ENCODE measurements at regions not wholly inside any gene's neighbourhood (a gene's known extent, or its start where the extent isn't known, plus 50 kb on each side); places are given as distances from the start of the nearest gene placed in this dataset.

- H3K4me1 ChIP-seq (ENCODE audit: control insufficient read depth, insufficient read depth, low read length) = no peaks in the 10 kb centered on the region
- no CpG with 5 or more reads among the region's 2 CpGs for WGBS (ENCODE audit: insufficient coverage, low lambda C conversion rate)
- H3K27me3 ChIP-seq (ENCODE audit: control insufficient read depth, insufficient read depth, low read length) = no peaks in the 10 kb centered on the region
- H3K4me3 ChIP-seq (ENCODE audit: low read length) = no peak overlapping the region
- H3K27ac ChIP-seq (ENCODE audit: low read length) = no peak overlapping the region
- H3K36me3 ChIP-seq (ENCODE audit: control insufficient read depth, insufficient read depth, low read length) = no peaks in the 10 kb centered on the region
- DNase-seq = no peak
- peaks cover 60% of the 10 kb centered on the region for H3K9me3 ChIP-seq (ENCODE audit: control insufficient read depth, low read depth, low read length)
Measured at GRCh38 chr14:105848570-105848969, 322.2 kb downstream of the TMEM121 start.

- Histone ChIP-seq H3K27ac (ENCODE audit: low read length) (no peak overlapping the region), H3K36me3 (ENCODE audit: control insufficient read depth, insufficient read depth, low read length) (no peaks in the 10 kb centered on the region), H3K9me3 (ENCODE audit: control insufficient read depth, low read depth, low read length) (peaks cover 61% of the 10 kb centered on the region), H3K4me1 (ENCODE audit: control insufficient read depth, insufficient read depth, low read length) (no peaks in the 10 kb centered on the region), H3K4me3 (ENCODE audit: low read length) (no peak overlapping the region), H3K27me3 (ENCODE audit: control insufficient read depth, insufficient read depth, low read length) (no peaks in the 10 kb centered on the region)
- no CpG with 5 or more reads among the region's 11 CpGs for WGBS (ENCODE audit: insufficient coverage, low lambda C conversion rate)
- no peak for DNase-seq
Measured at GRCh38 chr14:105849933-105850626, 323.7 kb downstream of the TMEM121 start.

GRCh38 chr14:105850853-105851581 lies 324.6 kb downstream of the TMEM121 start:
- no peaks in the 10 kb centered on the region for H3K27me3 ChIP-seq (ENCODE audit: control insufficient read depth, insufficient read depth, low read length)
- DNase-seq = no peak
- WGBS (ENCODE audit: insufficient coverage, low lambda C conversion rate) = no CpG with 5 or more reads among the region's 27 CpGs
- no peak overlapping the region for H3K27ac ChIP-seq (ENCODE audit: low read length)
- peaks cover 60% of the 10 kb centered on the region for H3K9me3 ChIP-seq (ENCODE audit: control insufficient read depth, low read depth, low read length)
- H3K4me3 ChIP-seq (ENCODE audit: low read length) = no peak overlapping the region
- H3K4me1 ChIP-seq (ENCODE audit: control insufficient read depth, insufficient read depth, low read length) = no peaks in the 10 kb centered on the region
- H3K36me3 ChIP-seq (ENCODE audit: control insufficient read depth, insufficient read depth, low read length) = no peaks in the 10 kb centered on the region

- Histone ChIP-seq H3K36me3 (ENCODE audit: control insufficient read depth, insufficient read depth, low read length) (no peaks in the 10 kb centered on the region), H3K4me3 (ENCODE audit: low read length) (no peak overlapping the region), H3K4me1 (ENCODE audit: control insufficient read depth, insufficient read depth, low read length) (no peaks in the 10 kb centered on the region), H3K27me3 (ENCODE audit: control insufficient read depth, insufficient read depth, low read length) (no peaks in the 10 kb centered on the region), H3K27ac (ENCODE audit: low read length) (no peak overlapping the region), H3K9me3 (ENCODE audit: control insufficient read depth, low read depth, low read length) (peaks cover 60% of the 10 kb centered on the region)
- DNase-seq = no peak
- WGBS (ENCODE audit: insufficient coverage, low lambda C conversion rate) = no CpG with 5 or more reads among the region's 26 CpGs
Measured at GRCh38 chr14:105851716-105852377, 325.5 kb downstream of the TMEM121 start.

GRCh38 chr14:105852378-105853088 lies 326.1 kb downstream of the TMEM121 start:
- Histone ChIP-seq H3K27ac (ENCODE audit: low read length) (no peak overlapping the region), H3K27me3 (ENCODE audit: control insufficient read depth, insufficient read depth, low read length) (no peaks in the 10 kb centered on the region), H3K4me1 (ENCODE audit: control insufficient read depth, insufficient read depth, low read length) (no peaks in the 10 kb centered on the region), H3K9me3 (ENCODE audit: control insufficient read depth, low read depth, low read length) (peaks cover 64% of the 10 kb centered on the region), H3K36me3 (ENCODE audit: control insufficient read depth, insufficient read depth, low read length) (no peaks in the 10 kb centered on the region), H3K4me3 (ENCODE audit: low read length) (no peak overlapping the region)
- no CpG with 5 or more reads among the region's 17 CpGs for WGBS (ENCODE audit: insufficient coverage, low lambda C conversion rate)
- no peak for DNase-seq

GRCh38 chr14:105853089-105853906 lies 326.9 kb downstream of the TMEM121 start:
- Histone ChIP-seq H3K27me3 (ENCODE audit: control insufficient read depth, insufficient read depth, low read length) (no peaks in the 10 kb centered on the region), H3K36me3 (ENCODE audit: control insufficient read depth, insufficient read depth, low read length) (no peaks in the 10 kb centered on the region), H3K4me3 (ENCODE audit: low read length) (no peak overlapping the region), H3K27ac (ENCODE audit: low read length) (no peak overlapping the region), H3K9me3 (ENCODE audit: control insufficient read depth, low read depth, low read length) (peaks cover 70% of the 10 kb centered on the region), H3K4me1 (ENCODE audit: control insufficient read depth, insufficient read depth, low read length) (no peaks in the 10 kb centered on the region)
- no peak for DNase-seq
- WGBS (ENCODE audit: insufficient coverage, low lambda C conversion rate) = no CpG with 5 or more reads among the region's 16 CpGs

- H3K9me3 ChIP-seq (ENCODE audit: control insufficient read depth, low read depth, low read length) = peaks cover 78% of the 10 kb centered on the region
- no peak overlapping the region for H3K27ac ChIP-seq (ENCODE audit: low read length)
- H3K27me3 ChIP-seq (ENCODE audit: control insufficient read depth, insufficient read depth, low read length) = no peaks in the 10 kb centered on the region
- no peaks in the 10 kb centered on the region for H3K4me1 ChIP-seq (ENCODE audit: control insufficient read depth, insufficient read depth, low read length)
- no CpG with 5 or more reads among the region's 25 CpGs for WGBS (ENCODE audit: insufficient coverage, low lambda C conversion rate)
- H3K4me3 ChIP-seq (ENCODE audit: low read length) = no peak overlapping the region
- DNase-seq = no peak
- H3K36me3 ChIP-seq (ENCODE audit: control insufficient read depth, insufficient read depth, low read length) = no peaks in the 10 kb centered on the region
Measured at GRCh38 chr14:105853907-105854599, 327.7 kb downstream of the TMEM121 start.

- Histone ChIP-seq H3K9me3 (ENCODE audit: control insufficient read depth, low read depth, low read length) (peaks cover 84% of the 10 kb centered on the region), H3K4me1 (ENCODE audit: control insufficient read depth, insufficient read depth, low read length) (no peaks in the 10 kb centered on the region), H3K27ac (ENCODE audit: low read length) (no peak overlapping the region), H3K36me3 (ENCODE audit: control insufficient read depth, insufficient read depth, low read length) (no peaks in the 10 kb centered on the region), H3K27me3 (ENCODE audit: control insufficient read depth, insufficient read depth, low read length) (no peaks in the 10 kb centered on the region), H3K4me3 (ENCODE audit: low read length) (no peak overlapping the region)
- no peak for DNase-seq
- no CpG with 5 or more reads among the region's 26 CpGs for WGBS (ENCODE audit: insufficient coverage, low lambda C conversion rate)
Measured at GRCh38 chr14:105854600-105855245, 328.3 kb downstream of the TMEM121 start.

GRCh38 chr14:105855246-105855892 lies 329.0 kb downstream of the TMEM121 start:
- DNase-seq = no peak
- no peak overlapping the region for H3K4me3 ChIP-seq (ENCODE audit: low read length)
- H3K36me3 ChIP-seq (ENCODE audit: control insufficient read depth, insufficient read depth, low read length) = no peaks in the 10 kb centered on the region
- peaks cover 89% of the 10 kb centered on the region for H3K9me3 ChIP-seq (ENCODE audit: control insufficient read depth, low read depth, low read length)
- no peak overlapping the region for H3K27ac ChIP-seq (ENCODE audit: low read length)
- WGBS (ENCODE audit: insufficient coverage, low lambda C conversion rate) = 100% methylated on average over 1 of the region's 35 CpGs
- no peaks in the 10 kb centered on the region for H3K4me1 ChIP-seq (ENCODE audit: control insufficient read depth, insufficient read depth, low read length)
- no peaks in the 10 kb centered on the region for H3K27me3 ChIP-seq (ENCODE audit: control insufficient read depth, insufficient read depth, low read length)

All from large intestine (tissue), 3 donors.